ENCODE measurements at regions not wholly inside any gene's neighbourhood (a gene's known extent, or its start where the extent isn't known, plus 50 kb on each side); places are given as distances from the start of the nearest gene placed in this dataset.

GRCh38 chr11:28545536-28545935 lies 437.3 kb downstream of the METTL15 start:
- no peaks in the 10 kb centered on the region for H3K36me3 Mint-ChIP-seq (ENCODE audit: low read depth, unreplicated experiment)
- no peak for TF ChIP-seq CTCF (IDR thresholded peaks at IDR 0.05; ENCODE audit: unreplicated experiment)
- H3K4me1 Mint-ChIP-seq (ENCODE audit: unreplicated experiment), result no peaks in the 10 kb centered on the region
- H3K9me3 Mint-ChIP-seq (ENCODE audit: unreplicated experiment), result no peaks in the 10 kb centered on the region
- H3K27me3 Mint-ChIP-seq (ENCODE audit: unreplicated experiment), result no peaks in the 10 kb centered on the region
- no peak overlapping the region for H3K27ac Mint-ChIP-seq (ENCODE audit: unreplicated experiment)
- no peak for DNase-seq (ENCODE audit: low spot score)
- H3K4me3 Mint-ChIP-seq (ENCODE audit: unreplicated experiment), result no peak overlapping the region

DNA sequence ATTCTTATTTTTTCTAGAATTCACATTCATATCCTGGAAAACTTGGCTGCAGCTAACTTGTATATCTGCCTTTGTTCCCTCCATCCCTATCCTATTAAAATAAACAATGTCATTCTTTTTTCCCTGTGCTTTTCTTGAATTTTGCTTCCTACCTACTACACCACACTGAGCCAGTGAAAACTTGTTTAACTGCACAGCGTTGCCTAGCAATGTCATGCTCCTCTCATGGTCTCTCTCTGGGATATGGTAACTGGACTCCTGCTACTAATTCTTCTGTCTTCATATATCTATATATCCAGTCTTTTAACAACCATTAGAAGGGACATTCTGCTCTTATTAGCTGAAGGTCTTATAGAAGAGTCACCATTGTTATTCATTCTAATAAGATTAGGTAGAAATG lies 434.4 kb downstream of the METTL15 start:
- Mint-ChIP-seq H3K36me3 (ENCODE audit: low read depth, unreplicated experiment) (no peaks in the 10 kb centered on the region), H3K4me1 (ENCODE audit: unreplicated experiment) (no peaks in the 10 kb centered on the region), H3K27ac (ENCODE audit: unreplicated experiment) (no peak overlapping the region), H3K9me3 (ENCODE audit: unreplicated experiment) (no peaks in the 10 kb centered on the region), H3K27me3 (ENCODE audit: unreplicated experiment) (no peaks in the 10 kb centered on the region), H3K4me3 (ENCODE audit: unreplicated experiment) (no peak overlapping the region)
- no peak for DNase-seq (ENCODE audit: low spot score)
- TF ChIP-seq CTCF (IDR thresholded peaks at IDR 0.05; ENCODE audit: unreplicated experiment), result no peak

DNA sequence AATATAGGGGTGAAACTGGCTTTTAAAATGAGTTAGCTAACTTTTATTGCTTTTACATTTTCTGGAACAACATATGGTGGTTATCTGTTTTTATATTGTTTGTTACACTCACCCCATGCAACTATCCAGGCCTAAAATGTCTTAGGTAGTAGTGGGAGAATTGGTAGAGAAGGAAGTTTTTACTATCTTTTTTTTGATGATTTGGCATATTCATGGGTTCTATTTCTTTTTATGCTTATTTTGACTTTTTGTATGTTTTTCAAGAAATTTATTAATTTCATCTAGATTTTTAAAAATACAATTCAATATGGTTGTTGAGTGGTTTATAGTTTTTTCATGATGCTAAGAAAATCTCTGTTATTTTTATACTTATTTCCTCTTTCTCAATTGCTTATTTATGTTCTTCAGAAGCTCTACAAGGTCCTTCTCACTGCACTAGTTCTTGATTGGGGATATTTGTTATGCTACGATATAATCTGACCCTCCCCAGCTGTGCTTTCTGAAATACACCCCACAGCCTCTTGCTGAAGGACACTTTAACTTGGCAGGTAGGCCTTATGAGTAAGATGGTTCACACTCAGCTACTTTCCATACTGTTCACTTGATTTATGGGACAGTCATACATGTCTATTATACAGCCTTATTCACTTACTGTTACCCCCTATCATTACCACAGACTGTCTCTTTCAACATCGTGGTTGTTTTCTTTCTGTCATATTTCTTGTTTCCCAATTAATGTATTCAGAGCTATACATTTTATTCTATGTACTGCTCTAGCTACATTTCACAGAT lies 431.2 kb downstream of the METTL15 start:
- Mint-ChIP-seq H3K36me3 (ENCODE audit: low read depth, unreplicated experiment) (no peaks in the 10 kb centered on the region), H3K27ac (ENCODE audit: unreplicated experiment) (no peak overlapping the region), H3K27me3 (ENCODE audit: unreplicated experiment) (no peaks in the 10 kb centered on the region), H3K4me1 (ENCODE audit: unreplicated experiment) (no peaks in the 10 kb centered on the region), H3K4me3 (ENCODE audit: unreplicated experiment) (no peak overlapping the region), H3K9me3 (ENCODE audit: unreplicated experiment) (no peaks in the 10 kb centered on the region)
- no peak for DNase-seq (ENCODE audit: low spot score)
- TF ChIP-seq CTCF (IDR thresholded peaks at IDR 0.05; ENCODE audit: unreplicated experiment), result no peak

- no peak for TF ChIP-seq CTCF (IDR thresholded peaks at IDR 0.05; ENCODE audit: unreplicated experiment)
- DNase-seq (ENCODE audit: low spot score), result no peak
- Mint-ChIP-seq H3K9me3 (ENCODE audit: unreplicated experiment) (no peaks in the 10 kb centered on the region), H3K27me3 (ENCODE audit: unreplicated experiment) (no peaks in the 10 kb centered on the region), H3K4me1 (ENCODE audit: unreplicated experiment) (no peaks in the 10 kb centered on the region), H3K4me3 (ENCODE audit: unreplicated experiment) (no peak overlapping the region), H3K36me3 (ENCODE audit: low read depth, unreplicated experiment) (no peaks in the 10 kb centered on the region), H3K27ac (ENCODE audit: unreplicated experiment) (no peak overlapping the region)
Observed at GRCh38 chr11:28537822-28538221, 429.6 kb downstream of the METTL15 start.

DNA sequence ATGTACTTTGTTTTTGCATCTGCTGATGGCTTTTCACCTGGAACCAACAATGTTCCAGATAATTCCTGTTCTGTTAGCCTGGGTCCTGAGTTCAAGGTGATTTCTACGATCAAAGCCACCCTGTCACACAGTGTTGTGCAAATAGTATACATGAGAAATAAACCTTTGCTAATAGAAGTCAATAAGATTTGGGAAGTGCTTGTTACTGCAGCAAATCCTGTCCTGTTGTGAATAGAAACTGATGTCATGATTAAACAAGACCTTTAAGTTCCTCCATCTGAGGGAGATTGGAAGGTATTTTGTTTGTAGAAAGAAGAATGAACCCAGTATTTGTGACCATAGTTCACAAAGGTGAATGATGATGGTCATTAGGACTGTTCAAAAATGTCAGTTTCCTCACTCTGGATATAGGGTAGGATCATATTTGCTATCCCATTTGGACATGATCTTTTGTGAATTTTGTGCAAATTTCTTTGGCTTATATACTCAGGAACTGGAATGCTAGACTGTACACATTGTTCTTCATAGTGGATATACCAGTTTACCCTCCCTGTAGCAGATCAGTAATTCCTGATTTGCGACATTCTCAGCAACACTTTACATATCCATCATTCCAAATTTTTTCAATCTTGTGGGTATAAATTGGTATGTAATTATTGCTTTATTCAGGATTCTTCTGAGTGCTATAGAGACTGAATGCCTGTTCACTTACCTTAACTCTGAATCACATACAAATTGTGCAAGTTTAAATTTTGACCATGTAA lies 428.5 kb downstream of the METTL15 start:
- no peak overlapping the region for H3K27ac Mint-ChIP-seq (ENCODE audit: unreplicated experiment)
- TF ChIP-seq CTCF (IDR thresholded peaks at IDR 0.05; ENCODE audit: unreplicated experiment), result no peak
- H3K9me3 Mint-ChIP-seq (ENCODE audit: unreplicated experiment), result no peaks in the 10 kb centered on the region

More for the DNA sequence above, 428.5 kb downstream of the METTL15 start:
- Mint-ChIP-seq H3K4me1 (ENCODE audit: unreplicated experiment) (no peaks in the 10 kb centered on the region), H3K27me3 (ENCODE audit: unreplicated experiment) (no peaks in the 10 kb centered on the region), H3K4me3 (ENCODE audit: unreplicated experiment) (no peak overlapping the region), H3K36me3 (ENCODE audit: low read depth, unreplicated experiment) (no peaks in the 10 kb centered on the region)
- DNase-seq (ENCODE audit: low spot score), result no peak

All from endothelial cell (in vitro differentiated cells).